ENCODE measurements at regions not wholly inside any gene's neighbourhood (a gene's known extent, or its start where the extent isn't known, plus 50 kb on each side); places are given as distances from the start of the nearest gene placed in this dataset.

DNA sequence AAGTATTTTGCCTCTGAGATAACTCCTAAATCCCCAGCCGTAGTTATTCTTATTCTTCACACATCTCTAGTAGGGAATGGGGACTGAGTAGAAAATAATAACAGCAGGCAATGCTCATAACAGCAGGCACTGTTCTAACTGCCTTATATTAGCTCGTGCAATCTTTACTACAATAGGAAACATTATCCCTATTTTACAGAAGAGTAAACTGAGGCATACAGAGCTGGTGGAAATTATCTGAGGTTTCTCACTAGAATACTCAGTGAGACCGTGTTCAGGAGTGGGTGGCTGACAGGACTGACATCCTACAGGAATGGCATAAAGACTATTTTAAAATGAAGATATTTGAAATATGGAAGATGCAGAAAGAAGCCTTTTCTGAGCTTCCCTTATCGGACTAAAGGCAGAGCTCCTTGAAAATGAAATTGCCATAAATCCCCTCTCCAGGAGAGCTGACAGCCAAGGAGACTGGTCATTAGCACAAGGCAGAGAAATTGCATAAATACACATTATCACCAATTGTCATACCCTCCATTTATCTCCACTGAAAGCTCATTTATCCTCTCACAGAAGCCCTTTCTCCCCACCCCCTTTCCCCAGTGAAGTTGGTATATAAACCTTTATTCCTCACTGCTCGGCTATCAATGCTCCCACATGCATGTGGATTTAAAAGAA lies 93.9 kb downstream of the RASSF10 start (continued):
- TF ChIP-seq RREB1 (CRISPR knock-in tag; IDR thresholded peaks at IDR 0.05) = no peak
- TF ChIP-seq CCNT2 (IDR thresholded peaks at IDR 0.05; ENCODE audit: borderline replicate concordance, extremely low read depth, insufficient read length, low read depth, low read length) = peak; percentile 71
- TF ChIP-seq HNRNPLL (IDR thresholded peaks at IDR 0.05; ENCODE audit: low read depth, low read length, poor library complexity, severe bottlenecking) = no peak
- peak; percentile 95 for TF ChIP-seq CBFA2T3 (IDR thresholded peaks at IDR 0.05)
- TF ChIP-seq, protein P1, sequence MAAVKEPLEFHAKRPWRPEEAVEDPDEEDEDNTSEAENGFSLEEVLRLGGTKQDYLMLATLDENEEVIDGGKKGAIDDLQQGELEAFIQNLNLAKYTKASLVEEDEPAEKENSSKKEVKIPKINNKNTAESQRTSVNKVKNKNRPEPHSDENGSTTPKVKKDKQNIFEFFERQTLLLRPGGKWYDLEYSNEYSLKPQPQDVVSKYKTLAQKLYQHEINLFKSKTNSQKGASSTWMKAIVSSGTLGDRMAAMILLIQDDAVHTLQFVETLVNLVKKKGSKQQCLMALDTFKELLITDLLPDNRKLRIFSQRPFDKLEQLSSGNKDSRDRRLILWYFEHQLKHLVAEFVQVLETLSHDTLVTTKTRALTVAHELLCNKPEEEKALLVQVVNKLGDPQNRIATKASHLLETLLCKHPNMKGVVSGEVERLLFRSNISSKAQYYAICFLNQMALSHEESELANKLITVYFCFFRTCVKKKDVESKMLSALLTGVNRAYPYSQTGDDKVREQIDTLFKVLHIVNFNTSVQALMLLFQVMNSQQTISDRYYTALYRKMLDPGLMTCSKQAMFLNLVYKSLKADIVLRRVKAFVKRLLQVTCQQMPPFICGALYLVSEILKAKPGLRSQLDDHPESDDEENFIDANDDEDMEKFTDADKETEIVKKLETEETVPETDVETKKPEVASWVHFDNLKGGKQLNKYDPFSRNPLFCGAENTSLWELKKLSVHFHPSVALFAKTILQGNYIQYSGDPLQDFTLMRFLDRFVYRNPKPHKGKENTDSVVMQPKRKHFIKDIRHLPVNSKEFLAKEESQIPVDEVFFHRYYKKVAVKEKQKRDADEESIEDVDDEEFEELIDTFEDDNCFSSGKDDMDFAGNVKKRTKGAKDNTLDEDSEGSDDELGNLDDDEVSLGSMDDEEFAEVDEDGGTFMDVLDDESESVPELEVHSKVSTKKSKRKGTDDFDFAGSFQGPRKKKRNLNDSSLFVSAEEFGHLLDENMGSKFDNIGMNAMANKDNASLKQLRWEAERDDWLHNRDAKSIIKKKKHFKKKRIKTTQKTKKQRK (IDR thresholded peaks at IDR 0.05; ENCODE audit: borderline replicate concordance, low read depth, low read length) = no peak
- TF ChIP-seq ZNF146 (CRISPR knock-in tag; IDR thresholded peaks at IDR 0.05; ENCODE audit: unreplicated experiment) = no peak
- no peak for TF ChIP-seq NR0B1 (IDR thresholded peaks at IDR 0.05; ENCODE audit: partially characterized antibody)
- TF ChIP-seq MEIS2 (IDR thresholded peaks at IDR 0.05; ENCODE audit: partially characterized antibody) = peak; percentile 99
- TF ChIP-seq ZFP91 (CRISPR knock-in tag; IDR thresholded peaks at IDR 0.05) = no peak
- peak; percentile 91 for TF ChIP-seq HDAC2 (IDR thresholded peaks at IDR 0.05)
- no peak for TF ChIP-seq NFE2 (IDR thresholded peaks at IDR 0.05; ENCODE audit: low read depth)
- peak; percentile 66 for TF ChIP-seq PML (IDR thresholded peaks at IDR 0.05; ENCODE audit: low read length)
- TF ChIP-seq ZNF133 (CRISPR knock-in tag; IDR thresholded peaks at IDR 0.05) = no peak
- no peak for TF ChIP-seq RBM15 (IDR thresholded peaks at IDR 0.05; ENCODE audit: insufficient read depth, low read length)
- no peak for TF ChIP-seq ATF1 (CRISPR knock-in tag; IDR thresholded peaks at IDR 0.05)
- no peak for TF ChIP-seq ATF1 (tag; IDR thresholded peaks at IDR 0.05)
